Right lung (tissue), 2 donors: ENCODE measurements at regions not wholly inside any gene's neighbourhood (a gene's known extent, or its start where the extent isn't known, plus 50 kb on each side); places are given as distances from the start of the nearest gene placed in this dataset.

Source experiments
- DNase-seq, 2 donors: peaks; one replicate each; pipeline ENCODE4 v3.0.0-alpha.2; 2013

- DNase-seq: no peak
Measured at GRCh38 chr7:133191787-133192186, 61.1 kb upstream of the EXOC4 start.

- no peak for DNase-seq
Measured at GRCh38 chr7:133195868-133196267, 57.0 kb upstream of the EXOC4 start.

- DNase-seq: no peak
Measured at GRCh38 chr7:133196856-133197612, 55.8 kb upstream of the EXOC4 start.

- no peak for DNase-seq
Measured at GRCh38 chr7:133197972-133198544, 54.8 kb upstream of the EXOC4 start.

- no peak for DNase-seq
Measured at GRCh38 chr7:133199831-133200230, 53.0 kb upstream of the EXOC4 start.

- DNase-seq: no peak
Measured at GRCh38 chr7:133201470-133201869, 51.4 kb upstream of the EXOC4 start.

GRCh38 chr7:133202942-133203341 is 49.9 kb upstream of the EXOC4 start:
- DNase-seq: no peak
